HK-2 (cell line): ENCODE measurements at regions not wholly inside any gene's neighbourhood (a gene's known extent, or its start where the extent isn't known, plus 50 kb on each side); places are given as distances from the start of the nearest gene placed in this dataset.

ENCODE experiments used
- DNase-seq: peaks from one replicate; pipeline ENCODE4 v3.0.0-alpha.2; 2018; ENCODE audit not compliant: unreplicated experiment

GRCh38 chr4:124810827-124811226, 98.3 kb upstream of the ANKRD50 start:
- DNase-seq: no peak

- no peak for DNase-seq
These were observed 94.9 kb upstream of the ANKRD50 start for GRCh38 chr4:124807421-124807820.

GRCh38 chr4:124806403-124806802, 93.9 kb upstream of the ANKRD50 start:
- DNase-seq: no peak

GRCh38 chr4:124804584-124804983, 92.1 kb upstream of the ANKRD50 start:
- no peak for DNase-seq

GRCh38 chr4:124804041-124804440, 91.5 kb upstream of the ANKRD50 start:
- no peak for DNase-seq

DNA sequence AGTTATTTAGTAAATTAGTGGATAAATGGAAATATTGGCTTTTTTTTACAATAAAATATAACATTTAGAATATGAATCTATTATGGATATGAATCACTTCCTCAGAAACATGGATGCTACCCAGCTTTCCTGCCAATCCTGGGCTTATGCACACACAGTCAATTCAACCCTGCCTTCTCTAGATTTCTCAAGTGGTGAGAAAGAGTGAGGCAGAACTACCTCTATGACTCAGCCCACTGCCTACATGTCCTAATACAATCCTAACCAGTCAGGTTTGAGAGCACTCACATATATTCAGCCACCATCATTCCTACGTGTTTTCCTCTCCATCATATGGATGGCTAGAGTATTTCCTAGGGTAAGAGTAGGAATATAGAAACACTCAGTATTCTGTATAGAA, 91.1 kb upstream of the ANKRD50 start:
- DNase-seq: no peak

DNA sequence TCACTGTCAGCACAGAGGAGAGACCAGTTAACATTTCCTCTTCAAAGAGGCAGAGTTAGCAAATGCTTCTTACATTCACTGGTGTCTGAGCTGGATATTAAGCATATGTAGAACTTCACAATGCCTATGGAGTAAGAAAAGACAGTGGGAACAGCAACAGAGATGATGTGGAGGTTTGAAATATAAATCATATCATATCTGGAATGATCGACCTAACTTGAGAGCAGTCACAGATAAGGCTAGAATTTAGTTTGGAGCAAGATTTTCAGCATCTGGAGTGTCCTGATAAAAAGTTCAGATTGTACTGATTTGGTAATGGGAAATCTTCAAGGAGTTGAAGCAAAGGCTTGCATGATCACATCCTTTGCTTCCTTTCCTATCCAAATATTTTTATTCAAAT, 90.5 kb upstream of the ANKRD50 start:
- no peak for DNase-seq

GRCh38 chr4:124797223-124797622, 84.7 kb upstream of the ANKRD50 start:
- no peak for DNase-seq

DNA sequence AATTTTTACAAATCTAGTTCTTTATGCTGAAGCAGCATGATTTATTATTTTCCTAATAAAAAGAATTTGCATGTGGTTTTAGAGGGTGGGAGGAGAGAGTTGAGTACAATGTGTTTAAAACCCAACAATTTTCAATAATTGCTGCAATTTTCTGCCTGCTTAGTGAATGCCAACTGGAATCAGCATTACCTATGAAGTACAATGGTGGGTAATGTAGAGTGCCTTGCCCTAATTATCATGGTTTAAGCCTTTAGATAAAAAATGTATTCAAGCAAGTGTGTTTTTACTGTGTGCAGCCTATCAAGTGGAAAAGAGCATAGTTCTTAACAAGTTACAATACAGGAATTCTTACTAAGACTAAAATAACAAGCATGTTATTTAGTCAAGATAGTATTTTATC, 77.9 kb upstream of the ANKRD50 start:
- no peak for DNase-seq

DNA sequence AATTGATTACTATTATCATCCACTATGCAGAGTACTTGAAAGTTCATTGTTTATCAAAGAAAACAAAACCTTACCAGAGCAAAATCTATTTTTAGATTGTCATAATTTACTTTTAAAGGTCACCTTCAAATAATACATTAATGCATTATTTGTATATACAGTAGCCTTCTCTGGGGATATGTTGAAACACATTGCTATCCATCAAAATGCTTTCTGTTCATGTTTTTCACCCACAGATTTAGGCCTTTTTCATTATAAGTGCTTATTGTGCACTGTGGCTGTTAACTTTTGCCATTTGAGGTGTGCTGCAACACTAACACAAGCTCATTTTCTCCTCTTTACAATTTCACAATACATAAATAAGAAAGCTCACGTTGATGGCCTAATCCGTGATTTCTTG, 74.1 kb upstream of the ANKRD50 start:
- DNase-seq: no peak

DNA sequence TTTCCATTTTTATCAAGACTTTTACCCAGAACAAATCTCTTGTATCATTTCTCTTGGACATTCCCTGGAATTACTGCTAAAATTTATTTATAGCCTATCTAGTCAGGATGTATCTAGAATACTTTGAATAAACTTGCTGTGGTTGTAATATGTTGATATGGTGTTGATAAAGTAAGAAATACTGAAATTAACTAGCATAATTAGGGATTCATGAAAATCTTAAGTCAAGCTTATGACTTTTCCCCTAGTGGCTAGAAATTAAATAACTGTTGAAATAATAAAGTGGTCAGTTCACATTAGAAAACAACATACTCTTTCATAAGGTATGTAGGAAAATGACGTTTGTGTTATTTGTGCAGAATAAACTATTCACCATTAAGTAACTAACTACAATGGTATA, 73.1 kb upstream of the ANKRD50 start:
- DNase-seq: no peak

DNA sequence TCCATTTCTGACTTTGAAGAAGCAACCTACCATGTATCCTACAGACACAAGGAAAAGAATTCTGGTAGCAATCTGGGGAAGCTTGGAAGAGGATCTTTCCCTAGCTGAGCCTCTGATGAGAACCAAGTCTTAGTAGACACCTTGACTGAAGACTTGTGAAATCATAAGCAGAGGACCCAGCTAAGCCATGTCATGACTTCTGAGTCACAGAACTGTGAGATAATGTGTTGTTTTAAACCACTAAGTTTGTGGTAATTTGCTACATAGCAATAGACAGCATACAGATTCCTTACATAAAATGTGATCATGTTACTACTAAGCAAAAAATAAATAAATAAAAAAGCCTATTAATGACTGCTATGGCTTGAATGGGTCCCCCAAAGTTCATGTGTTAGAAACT, 71.3 kb upstream of the ANKRD50 start:
- DNase-seq: no peak

DNA sequence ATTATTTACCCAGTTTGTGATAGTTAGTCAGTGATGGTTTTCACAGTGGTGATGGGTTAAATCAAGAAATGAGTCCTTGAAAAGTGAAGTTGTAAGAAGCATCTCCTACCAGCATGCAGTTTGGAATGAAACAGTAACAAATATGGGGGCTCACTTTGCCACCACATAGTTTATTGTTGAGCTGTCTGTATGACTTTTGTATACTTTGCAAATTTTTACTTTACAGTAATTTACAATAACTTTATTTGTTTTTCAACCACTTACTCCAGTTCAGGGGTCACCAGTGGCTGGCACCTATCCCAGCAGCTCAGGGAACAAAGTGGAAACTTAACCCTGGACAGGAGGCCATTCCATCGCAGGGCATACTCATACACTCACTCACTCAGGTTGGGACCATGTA, 64.5 kb upstream of the ANKRD50 start:
- no peak for DNase-seq

- DNase-seq: no peak
These were observed 56.2 kb upstream of the ANKRD50 start for GRCh38 chr4:124768596-124769365.

- no peak for DNase-seq
These were observed 50.4 kb upstream of the ANKRD50 start for GRCh38 chr4:124762956-124763355.
